CD14-positive monocyte (primary cell): ENCODE measurements at regions not wholly inside any gene's neighbourhood (a gene's known extent, or its start where the extent isn't known, plus 50 kb on each side); places are given as distances from the start of the nearest gene placed in this dataset.

Experiments used
- DNase-seq, 3 donors: peaks; one replicate each; pipeline ENCODE4 v3.0.0-alpha.2; 2011 to 2022
- H2AFZ ChIP-seq: 2 replicates; pipeline ENCODE4 v1.6.0; 2012; ENCODE audit warnings: mild to moderate bottlenecking, low read depth, low read length, inconsistent platforms; ENCODE audit not compliant: insufficient read depth, poor library complexity, severe bottlenecking
- H3K27ac ChIP-seq, 2 donors: 1 replicate in 1 of 2; 2 replicates in 1 of 2; pipeline ENCODE4 v1.5.1; 2012 to 2013; ENCODE audit warnings: low read length in 2 of 2, control low read depth in 1 of 2, inconsistent platforms in 1 of 2, low read depth in 1 of 2, mild to moderate bottlenecking in 1 of 2
- H3K27me3 ChIP-seq, 2 donors: one replicate each; pipeline versions ENCODE4 v1.6.0 to v1.6.1; 2011 to 2013; ENCODE audit warnings: low read length in 2 of 2; ENCODE audit not compliant: control insufficient read depth in 2 of 2, insufficient read depth in 2 of 2
- H3K36me3 ChIP-seq, 2 donors: replicated peaks in 1 of 2; 1 replicate in 1 of 2; 2 replicates in 1 of 2; pipeline versions ENCODE4 v1.5.1 to v1.6.1; 2012 to 2013; ENCODE audit warnings: low read length in 2 of 2, control low read depth in 1 of 2, inconsistent platforms in 1 of 2, mild to moderate bottlenecking in 1 of 2; ENCODE audit not compliant: insufficient read depth in 2 of 2, control insufficient read depth in 1 of 2
- H3K4me1 ChIP-seq, 2 donors: 1 replicate in 1 of 2; 2 replicates in 1 of 2; pipeline versions ENCODE4 v1.5.1 to v1.6.1; 2012 to 2013; ENCODE audit warnings: low read length in 2 of 2, control low read depth in 1 of 2, inconsistent platforms in 1 of 2, mild to moderate bottlenecking in 1 of 2, moderate library complexity in 1 of 2; ENCODE audit not compliant: insufficient read depth in 2 of 2, control insufficient read depth in 1 of 2
- H3K4me2 ChIP-seq: replicated peaks from 2 replicates; pipeline ENCODE3; 2012; ENCODE audit warnings: low read length, moderate library complexity, mild to moderate bottlenecking; ENCODE audit not compliant: poor library complexity, severe bottlenecking; ENCODE audit errors: extremely low read depth
- H3K4me3 ChIP-seq, 3 experiments: fragments of 200-600 bp in 1 of 3; sonication (generic) in 1 of 3; replicated peaks in 1 of 3; 1 replicate in 2 of 3; 2 replicates in 1 of 3; pipeline ENCODE4 v1.5.1; 2011 to 2013; ENCODE audit warnings: low read length in 3 of 3, mild to moderate bottlenecking in 3 of 3, control low read depth in 2 of 3, low read depth in 2 of 3, inconsistent platforms in 1 of 3, moderate library complexity in 1 of 3
- H3K79me2 ChIP-seq: 2 replicates; pipeline ENCODE4 v1.6.0; 2012; ENCODE audit warnings: mild to moderate bottlenecking, control low read depth, inconsistent platforms, low read length, moderate library complexity; ENCODE audit not compliant: insufficient read depth
- H3K9ac ChIP-seq: 2 replicates; pipeline ENCODE4 v1.6.0; 2017; ENCODE audit warnings: low read length, mild to moderate bottlenecking; ENCODE audit not compliant: insufficient read depth, poor library complexity, severe bottlenecking
- H3K9me3 ChIP-seq, 2 donors: replicated peaks in 1 of 2; 1 replicate in 1 of 2; 2 replicates in 1 of 2; pipeline versions ENCODE4 v1.5.1 to v1.6.1; 2012 to 2013; ENCODE audit warnings: low read length in 2 of 2, control low read depth in 1 of 2; ENCODE audit not compliant: control insufficient read depth in 1 of 2, insufficient read depth in 1 of 2
- H4K20me1 ChIP-seq: 2 replicates; pipeline ENCODE4 v1.6.0; 2012; ENCODE audit warnings: mild to moderate bottlenecking, low read length, control low read depth, moderate library complexity; ENCODE audit not compliant: insufficient read depth
- H3K27ac Mint-ChIP-seq, 7 donors: one replicate each; pipeline ENCODE4 v1.8.0; 2020; ENCODE audit warnings: mild to moderate bottlenecking in 7 of 7, mixed read lengths in 7 of 7, moderate library complexity in 6 of 7, inconsistent platforms in 2 of 7
- H3K27me3 Mint-ChIP-seq, 3 donors: one replicate each; pipeline ENCODE4 v1.8.0; 2021 to 2022; ENCODE audit warnings: low read depth in 3 of 3, mild to moderate bottlenecking in 3 of 3, mixed read lengths in 3 of 3, moderate library complexity in 3 of 3, inconsistent platforms in 1 of 3
- H3K36me3 Mint-ChIP-seq, 2 donors: one replicate each; pipeline ENCODE4 v1.8.0; 2020; ENCODE audit warnings: mixed read lengths in 2 of 2, inconsistent platforms in 1 of 2, mild to moderate bottlenecking in 1 of 2
- H3K4me1 Mint-ChIP-seq: one replicate; pipeline ENCODE4 v1.8.0; 2020; ENCODE audit warnings: mild to moderate bottlenecking, mixed read lengths
- H3K4me3 Mint-ChIP-seq, 2 donors: one replicate each; pipeline ENCODE4 v1.8.0; 2020; ENCODE audit warnings: mild to moderate bottlenecking in 2 of 2, mixed read lengths in 2 of 2, moderate library complexity in 1 of 2
- H3K9me3 Mint-ChIP-seq, 7 donors: one replicate each; pipeline ENCODE4 v1.8.0; 2020 to 2022; ENCODE audit warnings: mixed read lengths in 7 of 7, mild to moderate bottlenecking in 6 of 7, moderate library complexity in 6 of 7, inconsistent platforms in 2 of 7
- WGBS: methylation state at CpG from one replicate; pipeline ENCODE4 v1.1.5; 2013; ENCODE audit warnings: missing lambda C conversion rate; ENCODE audit not compliant: insufficient coverage; 5-methylcytosine and 5-hydroxymethylcytosine counted together
- intact Hi-C, 2 donors: fragments of 100-400 bp; cut with micrococcal nuclease; formaldehyde crosslinking; loops; one replicate each; pipeline versions ENCODE4 v1.15.0 to v1.15.1; 2023
- TF ChIP-seq, protein P1 (sequence below): fragments of 200-600 bp; IDR thresholded peaks from one replicate; pipeline ENCODE4 v1.8.0; 2022; ENCODE audit warnings: antibody characterized with exemption, mild to moderate bottlenecking

DNA sequence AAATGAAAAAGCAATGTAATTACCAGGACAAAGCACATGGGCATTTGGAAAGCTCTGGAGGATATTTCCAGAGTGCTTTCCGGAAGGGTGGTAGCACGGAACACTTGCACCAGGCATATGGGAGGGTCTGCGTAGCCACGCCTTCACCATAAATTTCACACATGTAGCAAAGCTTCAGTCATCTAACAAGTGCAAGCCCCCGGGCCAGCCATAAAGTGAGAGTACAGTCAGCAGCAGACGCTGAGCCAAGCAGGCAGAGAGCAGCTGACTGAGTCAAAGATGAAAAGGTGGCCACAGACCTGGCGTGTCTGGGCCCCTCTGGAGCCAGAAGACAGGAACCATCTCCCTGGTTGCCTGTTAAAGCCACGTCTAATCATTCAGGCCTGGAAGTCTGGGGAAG lies 130.6 kb downstream of the SEC14L1 start:
- H2AFZ ChIP-seq, result no peak overlapping the region
- H3K4me2 ChIP-seq, result no peak overlapping the region
- no peaks in the 10 kb centered on the region for H3K79me2 ChIP-seq
- H4K20me1 ChIP-seq, result no peaks in the 10 kb centered on the region
- TF ChIP-seq, protein P1, sequence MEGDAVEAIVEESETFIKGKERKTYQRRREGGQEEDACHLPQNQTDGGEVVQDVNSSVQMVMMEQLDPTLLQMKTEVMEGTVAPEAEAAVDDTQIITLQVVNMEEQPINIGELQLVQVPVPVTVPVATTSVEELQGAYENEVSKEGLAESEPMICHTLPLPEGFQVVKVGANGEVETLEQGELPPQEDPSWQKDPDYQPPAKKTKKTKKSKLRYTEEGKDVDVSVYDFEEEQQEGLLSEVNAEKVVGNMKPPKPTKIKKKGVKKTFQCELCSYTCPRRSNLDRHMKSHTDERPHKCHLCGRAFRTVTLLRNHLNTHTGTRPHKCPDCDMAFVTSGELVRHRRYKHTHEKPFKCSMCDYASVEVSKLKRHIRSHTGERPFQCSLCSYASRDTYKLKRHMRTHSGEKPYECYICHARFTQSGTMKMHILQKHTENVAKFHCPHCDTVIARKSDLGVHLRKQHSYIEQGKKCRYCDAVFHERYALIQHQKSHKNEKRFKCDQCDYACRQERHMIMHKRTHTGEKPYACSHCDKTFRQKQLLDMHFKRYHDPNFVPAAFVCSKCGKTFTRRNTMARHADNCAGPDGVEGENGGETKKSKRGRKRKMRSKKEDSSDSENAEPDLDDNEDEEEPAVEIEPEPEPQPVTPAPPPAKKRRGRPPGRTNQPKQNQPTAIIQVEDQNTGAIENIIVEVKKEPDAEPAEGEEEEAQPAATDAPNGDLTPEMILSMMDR, result no peak
- H3K4me1 ChIP-seq, result peaks cover 31 to 37% of the 10 kb centered on the region in 2 donors
- no peak overlapping the region for H3K4me3 Mint-ChIP-seq
- H3K4me3 ChIP-seq, result no peak overlapping the region
- H3K27ac Mint-ChIP-seq, result no peak overlapping the region
- no peaks in the 10 kb centered on the region for H3K27me3 ChIP-seq
- H3K9ac ChIP-seq, result no peak overlapping the region
- WGBS, result 93% methylated on average over 4 of the region's 8 CpGs
- H3K4me1 Mint-ChIP-seq, result peaks cover 48% of the 10 kb centered on the region
- no peak overlapping the region for H3K27ac ChIP-seq
- intact Hi-C loops, result no loop called here
- peaks cover 0 to 3% of the 10 kb centered on the region in 2 donors for H3K36me3 Mint-ChIP-seq
- no peaks in the 10 kb centered on the region for H3K36me3 ChIP-seq
- peaks cover 0 to 5% of the 10 kb centered on the region in 2 donors for H3K9me3 ChIP-seq
- peaks cover 0 to 12% (median 2%) of the 10 kb centered on the region in 7 donors for H3K9me3 Mint-ChIP-seq
- peaks cover 3 to 9% (median 6%) of the 10 kb centered on the region in 3 donors for H3K27me3 Mint-ChIP-seq
- no peak for DNase-seq

DNA sequence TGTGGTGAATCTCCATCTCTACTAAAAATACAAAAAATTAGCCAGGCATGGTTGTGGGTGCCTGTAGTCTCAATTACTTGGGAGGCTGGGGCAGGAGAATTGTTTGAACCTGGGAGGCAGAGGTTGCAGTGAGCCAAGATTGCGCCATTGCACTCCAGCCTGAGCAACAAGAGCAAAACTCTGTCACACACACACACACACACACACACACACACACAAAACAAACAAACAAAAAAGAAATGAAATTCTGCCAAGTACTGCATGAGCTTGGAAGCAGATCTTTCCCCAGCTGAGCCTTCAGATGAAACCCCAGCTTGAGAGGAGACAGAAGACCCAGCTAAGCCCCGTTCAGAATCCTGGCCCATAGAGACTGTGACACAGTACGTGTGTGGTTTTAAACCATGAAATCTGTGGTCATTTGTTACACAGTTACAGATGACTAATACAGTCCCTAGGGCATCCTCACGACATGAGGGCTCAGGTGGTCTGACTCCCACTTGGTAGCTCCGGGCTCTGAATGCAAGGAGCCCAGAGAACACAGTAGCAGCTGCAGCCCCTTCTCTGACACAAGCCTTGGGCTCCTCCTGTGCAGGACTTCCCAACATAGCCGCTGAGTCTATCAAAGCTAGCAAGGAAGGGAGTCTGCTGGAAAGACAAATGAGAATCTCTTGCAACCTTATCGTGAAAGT lies 132.8 kb downstream of the SEC14L1 start:
- Histone ChIP-seq H3K9me3 (peaks cover 0 to 5% of the 10 kb centered on the region in 2 donors), H4K20me1 (no peaks in the 10 kb centered on the region), H3K27me3 (no peaks in the 10 kb centered on the region), H3K27ac (peak overlapping the region in 1 of 2 donors; percentile 70), H3K79me2 (no peaks in the 10 kb centered on the region), H3K36me3 (no peaks in the 10 kb centered on the region), H3K4me3 (peak overlapping the region in 1 of 3 experiments; percentile 45), H3K9ac (no peak overlapping the region), H3K4me1 (peaks cover 32 to 36% of the 10 kb centered on the region in 2 donors), H3K4me2 (peak overlapping the region; percentile 42), H2AFZ (no peak overlapping the region)
- Mint-ChIP-seq H3K36me3 (peaks cover 0 to 3% of the 10 kb centered on the region in 2 donors), H3K27me3 (peaks cover 3 to 7% (median 5%) of the 10 kb centered on the region in 3 donors), H3K27ac (peak overlapping the region in 5 of 7 donors; percentile 35 to 89 (median 64)), H3K4me1 (peaks cover 45% of the 10 kb centered on the region), H3K9me3 (peaks cover 0 to 12% (median 4%) of the 10 kb centered on the region in 7 donors), H3K4me3 (peak overlapping the region in 1 of 2 donors; percentile 75)
- peak in 2 of 3 donors; percentile 41 to 56 for DNase-seq
- 75% methylated on average over 4 of the region's 7 CpGs for WGBS
- intact Hi-C loops, result no loop called here
- TF ChIP-seq, protein P1, result no peak
